RWPE2 (cell line): ENCODE measurements at regions not wholly inside any gene's neighbourhood (a gene's known extent, or its start where the extent isn't known, plus 50 kb on each side); places are given as distances from the start of the nearest gene placed in this dataset.
A peak's percentile ranks its signal among the peaks of the same experiment; 100 is the strongest.

Experiments
- ATAC-seq: fragments of 200-7000 bp; cut with Tn5 transposase; 3 replicates; pipeline ENCODE4 v1.9.1; 2021; ENCODE audit warnings: low read depth
- DNase-seq: peaks from one replicate; pipeline ENCODE4 v3.0.0-alpha.2; 2020; ENCODE audit warnings: low spot score
- H3K27ac ChIP-seq: fragments of 450-650 bp; 2 replicates; pipeline ENCODE4 v1.5.1; 2017; ENCODE audit warnings: mild to moderate bottlenecking; ENCODE audit not compliant: poor library complexity, severe bottlenecking
- H3K27me3 ChIP-seq: fragments of 250-450 bp; sonication (Bioruptor Pico); 2 replicates; pipeline ENCODE4 v1.5.1; 2021; ENCODE audit warnings: mild to moderate bottlenecking, moderate library complexity; ENCODE audit not compliant: insufficient read depth, poor library complexity, severe bottlenecking
- H3K36me3 ChIP-seq: fragments of 250-450 bp; sonication (Bioruptor Pico); 2 replicates; pipeline ENCODE4 v1.5.1; 2020; ENCODE audit warnings: low read depth, mild to moderate bottlenecking, moderate library complexity
- H3K4me1 ChIP-seq: fragments of 250-450 bp; sonication (Bioruptor Pico); 2 replicates; pipeline ENCODE4 v1.5.1; 2021; ENCODE audit warnings: mild to moderate bottlenecking, moderate library complexity; ENCODE audit not compliant: insufficient read depth, poor library complexity, severe bottlenecking
- H3K4me3 ChIP-seq: fragments of 250-450 bp; sonication (Bioruptor Pico); 2 replicates; pipeline ENCODE4 v1.5.1; 2021; ENCODE audit warnings: mild to moderate bottlenecking, moderate library complexity; ENCODE audit not compliant: severe bottlenecking
- H3K9me3 ChIP-seq: fragments of 250-450 bp; sonication (Bioruptor Pico); 2 replicates; pipeline ENCODE4 v1.5.1; 2021; ENCODE audit warnings: mild to moderate bottlenecking, moderate library complexity; ENCODE audit not compliant: severe bottlenecking
- TF ChIP-seq, protein P1 (sequence below): fragments of 450-650 bp; IDR thresholded peaks from one replicate; pipeline ENCODE4 v1.5.1; 2017; ENCODE audit warnings: mild to moderate bottlenecking, moderate library complexity; ENCODE audit not compliant: poor library complexity, severe bottlenecking

- Histone ChIP-seq H3K4me1 (no peaks in the 10 kb centered on the region), H3K27ac (no peak overlapping the region), H3K36me3 (no peaks in the 10 kb centered on the region), H3K27me3 (peaks cover 23% of the 10 kb centered on the region), H3K4me3 (no peak overlapping the region), H3K9me3 (no peaks in the 10 kb centered on the region)
- DNase-seq (no peak), ATAC-seq (no peak)
- TF ChIP-seq, protein P1, sequence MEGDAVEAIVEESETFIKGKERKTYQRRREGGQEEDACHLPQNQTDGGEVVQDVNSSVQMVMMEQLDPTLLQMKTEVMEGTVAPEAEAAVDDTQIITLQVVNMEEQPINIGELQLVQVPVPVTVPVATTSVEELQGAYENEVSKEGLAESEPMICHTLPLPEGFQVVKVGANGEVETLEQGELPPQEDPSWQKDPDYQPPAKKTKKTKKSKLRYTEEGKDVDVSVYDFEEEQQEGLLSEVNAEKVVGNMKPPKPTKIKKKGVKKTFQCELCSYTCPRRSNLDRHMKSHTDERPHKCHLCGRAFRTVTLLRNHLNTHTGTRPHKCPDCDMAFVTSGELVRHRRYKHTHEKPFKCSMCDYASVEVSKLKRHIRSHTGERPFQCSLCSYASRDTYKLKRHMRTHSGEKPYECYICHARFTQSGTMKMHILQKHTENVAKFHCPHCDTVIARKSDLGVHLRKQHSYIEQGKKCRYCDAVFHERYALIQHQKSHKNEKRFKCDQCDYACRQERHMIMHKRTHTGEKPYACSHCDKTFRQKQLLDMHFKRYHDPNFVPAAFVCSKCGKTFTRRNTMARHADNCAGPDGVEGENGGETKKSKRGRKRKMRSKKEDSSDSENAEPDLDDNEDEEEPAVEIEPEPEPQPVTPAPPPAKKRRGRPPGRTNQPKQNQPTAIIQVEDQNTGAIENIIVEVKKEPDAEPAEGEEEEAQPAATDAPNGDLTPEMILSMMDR: no peak
Measured at GRCh38 chr11:120019191-120019590, 118.7 kb downstream of the TRIM29 start.

DNA sequence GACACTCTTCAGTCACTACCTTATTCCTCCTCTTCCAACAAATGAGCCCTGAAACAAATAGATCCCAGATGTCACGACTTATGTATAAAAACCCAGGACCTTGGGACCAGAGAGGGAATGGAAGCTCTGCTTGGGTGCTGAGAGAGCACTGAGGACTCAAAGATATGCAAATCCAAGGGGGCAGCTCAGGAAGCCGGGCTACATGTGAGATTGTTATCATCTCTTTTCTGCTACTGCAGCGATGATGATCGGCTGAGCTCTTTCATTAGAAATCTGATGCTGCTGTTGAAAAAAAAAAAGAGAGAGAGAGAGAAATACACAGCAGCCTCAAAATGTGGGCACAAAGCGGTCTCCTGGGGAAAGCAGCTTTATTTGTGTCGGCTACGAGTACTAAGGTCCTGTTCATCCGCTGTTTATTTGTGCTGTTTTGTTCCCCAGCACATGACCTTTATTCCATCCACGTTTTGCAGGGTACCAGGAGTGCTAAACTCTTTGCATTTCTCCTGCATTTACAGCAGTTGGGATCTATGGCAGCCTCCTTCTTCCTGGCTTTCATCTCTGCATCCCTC, 120.2 kb downstream of the TRIM29 start:
- Histone ChIP-seq H3K9me3 (no peaks in the 10 kb centered on the region), H3K4me1 (no peaks in the 10 kb centered on the region), H3K27ac (no peak overlapping the region), H3K27me3 (peaks cover 23% of the 10 kb centered on the region), H3K4me3 (no peak overlapping the region), H3K36me3 (no peaks in the 10 kb centered on the region)
- no peak for ATAC-seq
- DNase-seq: no peak
- TF ChIP-seq, protein P1: no peak

DNA sequence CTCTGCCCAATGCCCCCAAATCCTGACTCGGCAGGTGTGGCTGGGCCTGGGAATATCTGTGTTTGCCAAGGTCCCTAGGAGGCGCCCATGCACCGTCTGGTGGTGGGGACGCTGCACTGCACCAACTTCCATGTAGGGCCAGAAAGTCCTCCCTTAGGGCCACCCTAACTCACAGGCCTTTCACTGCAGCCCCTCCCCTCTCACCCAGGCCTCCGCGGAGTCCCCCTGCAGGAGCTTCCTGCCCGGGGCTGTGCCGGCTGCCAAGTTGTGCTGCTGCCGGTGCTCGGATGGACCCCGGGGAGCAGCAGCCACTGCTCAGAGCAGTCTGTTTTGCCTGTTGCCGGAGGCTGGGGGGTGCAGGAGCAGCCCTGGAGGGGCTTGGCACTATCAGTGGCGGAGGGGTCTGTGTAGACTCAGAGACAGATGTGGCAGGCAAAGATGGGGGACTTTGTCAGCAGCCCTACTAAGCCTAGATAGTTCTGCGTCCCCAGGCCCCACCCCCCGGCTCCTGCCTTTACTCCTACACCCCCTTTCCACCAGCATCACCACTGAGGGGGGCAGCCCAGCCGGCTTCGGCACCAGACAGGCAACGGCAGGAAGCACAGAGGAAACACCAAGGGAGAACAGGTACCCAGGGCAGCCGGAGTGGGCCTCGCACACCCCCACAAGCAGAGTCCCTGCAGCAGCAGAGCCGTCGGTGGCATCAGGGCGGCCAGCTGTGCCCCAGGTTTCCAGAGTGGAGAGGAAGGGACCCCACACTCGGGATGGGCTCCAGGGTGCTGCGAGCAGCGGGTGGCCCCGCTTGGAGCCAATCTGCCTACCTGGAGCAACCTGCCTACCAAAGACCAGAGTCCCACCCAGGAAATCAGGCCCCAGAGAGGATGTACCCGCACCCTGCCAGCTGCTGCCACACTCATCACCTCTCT, 124.3 kb downstream of the TRIM29 start:
- Histone ChIP-seq H3K4me1 (no peaks in the 10 kb centered on the region), H3K4me3 (no peak overlapping the region), H3K36me3 (no peaks in the 10 kb centered on the region), H3K9me3 (no peaks in the 10 kb centered on the region), H3K27ac (no peak overlapping the region), H3K27me3 (peaks cover 38% of the 10 kb centered on the region)
- DNase-seq: no peak
- ATAC-seq: peak; percentile 75
- TF ChIP-seq, protein P1: peak; percentile 71

- peaks cover 35% of the 10 kb centered on the region for H3K27me3 ChIP-seq
- ATAC-seq: no peak
Measured at GRCh38 chr11:120012245-120012644, 125.7 kb downstream of the TRIM29 start.

More at GRCh38 chr11:120012245-120012644, 125.7 kb downstream of the TRIM29 start:
- DNase-seq: no peak
- H3K9me3 ChIP-seq: no peaks in the 10 kb centered on the region
- H3K4me1 ChIP-seq: no peaks in the 10 kb centered on the region
- TF ChIP-seq, protein P1: no peak
- H3K27ac ChIP-seq: no peak overlapping the region
- no peak overlapping the region for H3K4me3 ChIP-seq
- no peaks in the 10 kb centered on the region for H3K36me3 ChIP-seq
